Loucy (cell line): ENCODE measurements at regions not wholly inside any gene's neighbourhood (a gene's known extent, or its start where the extent isn't known, plus 50 kb on each side); places are given as distances from the start of the nearest gene placed in this dataset.

Source experiments
- H2AFZ ChIP-seq: fragments of 200-600 bp; sonication (generic); 2 replicates; pipeline ENCODE4 v1.6.0; 2016; ENCODE audit warnings: antibody characterized with exemption, mild to moderate bottlenecking, low read length, moderate library complexity
- H3F3A ChIP-seq: fragments of 200-600 bp; 2 replicates; pipeline ENCODE4 v1.6.0; 2016; ENCODE audit warnings: antibody characterized with exemption, low read depth, mild to moderate bottlenecking
- H3K27me3 ChIP-seq: fragments of 200-600 bp; sonication (generic); 2 replicates; pipeline ENCODE4 v1.6.1; 2014; ENCODE audit warnings: low read length, mild to moderate bottlenecking; ENCODE audit not compliant: insufficient read depth, poor library complexity, severe bottlenecking
- H3K36me3 ChIP-seq: fragments of 200-600 bp; sonication (generic); 2 replicates; pipeline ENCODE4 v1.6.1; 2016; ENCODE audit warnings: low read length; ENCODE audit not compliant: insufficient read depth
- H3K4me1 ChIP-seq: fragments of 200-600 bp; sonication (generic); 2 replicates; pipeline ENCODE4 v1.5.1; 2014; ENCODE audit warnings: low read length, mild to moderate bottlenecking; ENCODE audit not compliant: insufficient read depth, poor library complexity, severe bottlenecking
- H3K4me2 ChIP-seq: fragments of 200-600 bp; sonication (generic); 2 replicates; pipeline ENCODE4 v1.6.0; 2014; ENCODE audit warnings: antibody characterized with exemption, low read length, low read depth, mild to moderate bottlenecking; ENCODE audit not compliant: poor library complexity, severe bottlenecking
- H3K4me3 ChIP-seq: fragments of 200-600 bp; sonication (generic); 2 replicates; pipeline ENCODE4 v1.5.1; 2014; ENCODE audit warnings: low read length, mild to moderate bottlenecking, mixed read lengths; ENCODE audit not compliant: poor library complexity, severe bottlenecking
- H3K79me2 ChIP-seq: fragments of 200-600 bp; sonication (generic); 2 replicates; pipeline ENCODE4 v1.6.1; 2014; ENCODE audit warnings: low read length; ENCODE audit not compliant: insufficient read depth
- H3K9ac ChIP-seq: fragments of 200-600 bp; sonication (generic); 2 replicates; pipeline ENCODE4 v1.6.0; 2014; ENCODE audit warnings: mild to moderate bottlenecking, low read depth, low read length, moderate library complexity; ENCODE audit not compliant: poor library complexity, severe bottlenecking
- H3K9me2 ChIP-seq: fragments of 200-600 bp; sonication (generic); replicated peaks from 2 replicates; pipeline ENCODE4 v1.6.1; 2016; ENCODE audit warnings: low read depth, low read length, mixed read lengths
- H3K9me3 ChIP-seq: fragments of 200-600 bp; sonication (generic); 2 replicates; pipeline ENCODE4 v1.6.1; 2014; ENCODE audit warnings: mild to moderate bottlenecking, antibody characterized with exemption, low read length, low read depth; ENCODE audit not compliant: insufficient read depth
- H4K20me1 ChIP-seq: fragments of 200-600 bp; sonication (generic); 2 replicates; pipeline ENCODE4 v1.6.0; 2014; ENCODE audit warnings: antibody characterized with exemption, low read length, mild to moderate bottlenecking; ENCODE audit not compliant: insufficient read depth, poor library complexity, severe bottlenecking
- CTCF ChIP-seq: fragments of 200-600 bp; sonication (generic); conservative IDR thresholded peaks from 2 replicates; pipeline ENCODE4 v1.5.1; 2014; ENCODE audit warnings: mild to moderate bottlenecking, antibody characterized with exemption, low read length
- EZH2phosphoT487 ChIP-seq: fragments of 200-600 bp; IDR thresholded peaks from 2 replicates; pipeline ENCODE4 v1.6.1; 2018; ENCODE audit warnings: antibody characterized with exemption, mild to moderate bottlenecking, moderate library complexity, borderline replicate concordance

GRCh38 chr7:25520516-25520915 is 292.2 kb upstream of the NPVF start:
- no peaks in the 10 kb centered on the region for H3K79me2 ChIP-seq
- no peak overlapping the region for H3K4me2 ChIP-seq
- no peak overlapping the region for H3K9ac ChIP-seq
- H3K9me2 ChIP-seq: no peaks in the 10 kb centered on the region
- no peak overlapping the region for H2AFZ ChIP-seq
- H3K9me3 ChIP-seq: no peaks in the 10 kb centered on the region
- H3K4me3 ChIP-seq: no peak overlapping the region
- H3K36me3 ChIP-seq: no peaks in the 10 kb centered on the region
- H3K4me1 ChIP-seq: peaks cover 13% of the 10 kb centered on the region
- H3F3A ChIP-seq: no peaks in the 10 kb centered on the region
- H4K20me1 ChIP-seq: no peaks in the 10 kb centered on the region
- H3K27me3 ChIP-seq: peaks cover 13% of the 10 kb centered on the region
- TF ChIP-seq EZH2phosphoT487 (no peak), CTCF (no peak)

GRCh38 chr7:25521236-25521635 is 292.9 kb upstream of the NPVF start:
- Histone ChIP-seq H3K4me2 (no peak overlapping the region), H4K20me1 (no peaks in the 10 kb centered on the region), H3K27me3 (peaks cover 16% of the 10 kb centered on the region), H3K79me2 (no peaks in the 10 kb centered on the region), H3K9ac (no peak overlapping the region), H3K36me3 (no peaks in the 10 kb centered on the region), H3K4me3 (no peak overlapping the region), H3K4me1 (peaks cover 13% of the 10 kb centered on the region), H2AFZ (no peak overlapping the region), H3K9me2 (no peaks in the 10 kb centered on the region), H3K9me3 (no peaks in the 10 kb centered on the region), H3F3A (no peaks in the 10 kb centered on the region)
- TF ChIP-seq EZH2phosphoT487: no peak

- Histone ChIP-seq H3K9ac (no peak overlapping the region), H2AFZ (peak overlapping the region; percentile 79), H3F3A (no peaks in the 10 kb centered on the region), H3K27me3 (peaks cover 17% of the 10 kb centered on the region), H3K4me3 (no peak overlapping the region), H3K36me3 (no peaks in the 10 kb centered on the region), H3K4me2 (no peak overlapping the region), H3K9me3 (no peaks in the 10 kb centered on the region), H3K4me1 (peaks cover 13% of the 10 kb centered on the region), H3K9me2 (no peaks in the 10 kb centered on the region), H3K79me2 (no peaks in the 10 kb centered on the region), H4K20me1 (no peaks in the 10 kb centered on the region)
- TF ChIP-seq EZH2phosphoT487 (no peak), CTCF (no peak)
Measured at GRCh38 chr7:25522727-25523126, 294.4 kb upstream of the NPVF start.

GRCh38 chr7:25527665-25528170 is 299.4 kb upstream of the NPVF start:
- H3K36me3 ChIP-seq: no peaks in the 10 kb centered on the region
- no peaks in the 10 kb centered on the region for H3K79me2 ChIP-seq
- no peaks in the 10 kb centered on the region for H3K9me2 ChIP-seq
- H3F3A ChIP-seq: no peaks in the 10 kb centered on the region
- no peak overlapping the region for H3K4me2 ChIP-seq
- H3K4me3 ChIP-seq: no peak overlapping the region
- H3K27me3 ChIP-seq: peaks cover 20% of the 10 kb centered on the region
- TF ChIP-seq CTCF (no peak), EZH2phosphoT487 (no peak)
- no peaks in the 10 kb centered on the region for H4K20me1 ChIP-seq
- peaks cover 3% of the 10 kb centered on the region for H3K4me1 ChIP-seq
- H3K9me3 ChIP-seq: no peaks in the 10 kb centered on the region
- H3K9ac ChIP-seq: no peak overlapping the region
- no peak overlapping the region for H2AFZ ChIP-seq
